ENCODE measurements at regions not wholly inside any gene's neighbourhood (a gene's known extent, or its start where the extent isn't known, plus 50 kb on each side); places are given as distances from the start of the nearest gene placed in this dataset.

- DNase-seq (ENCODE audit: low read depth, low spot score), result no peak
- in situ Hi-C loops (cut with HindIII; ENCODE audit: low pct_unique_long_range_greater_than_20kb, low sequenced_read_pairs), result no loop called here
These were observed 62.2 kb upstream of the MRPS22 start for GRCh38 chr3:139281522-139282196.

GRCh38 chr3:139283301-139283700 lies 60.5 kb upstream of the MRPS22 start:
- in situ Hi-C loops (cut with HindIII; ENCODE audit: low pct_unique_long_range_greater_than_20kb, low sequenced_read_pairs), result no loop called here
- DNase-seq (ENCODE audit: low read depth, low spot score), result no peak

- DNase-seq (ENCODE audit: low read depth, low spot score), result no peak
These were observed 59.6 kb upstream of the MRPS22 start for GRCh38 chr3:139284221-139284620.

GRCh38 chr3:139285691-139286090 lies 58.1 kb upstream of the MRPS22 start:
- in situ Hi-C loops (cut with HindIII; ENCODE audit: low pct_unique_long_range_greater_than_20kb, low sequenced_read_pairs), result no loop called here
- no peak for DNase-seq (ENCODE audit: low read depth, low spot score)

More at GRCh38 chr3:139284221-139284620, 59.6 kb upstream of the MRPS22 start:
- in situ Hi-C loops (cut with HindIII; ENCODE audit: low pct_unique_long_range_greater_than_20kb, low sequenced_read_pairs), result no loop called here

GRCh38 chr3:139286241-139286640 lies 57.6 kb upstream of the MRPS22 start:
- DNase-seq (ENCODE audit: low read depth, low spot score), result no peak
- in situ Hi-C loops (cut with HindIII; ENCODE audit: low pct_unique_long_range_greater_than_20kb, low sequenced_read_pairs), result no loop called here

- no peak for DNase-seq (ENCODE audit: low read depth, low spot score)
- in situ Hi-C loops (cut with HindIII; ENCODE audit: low pct_unique_long_range_greater_than_20kb, low sequenced_read_pairs), result no loop called here
These were observed 57.0 kb upstream of the MRPS22 start for GRCh38 chr3:139286825-139287224.

GRCh38 chr3:139287557-139287956 lies 56.3 kb upstream of the MRPS22 start:
- DNase-seq (ENCODE audit: low read depth, low spot score), result no peak
- in situ Hi-C loops (cut with HindIII; ENCODE audit: low pct_unique_long_range_greater_than_20kb, low sequenced_read_pairs), result no loop called here

- in situ Hi-C loops (cut with HindIII; ENCODE audit: low pct_unique_long_range_greater_than_20kb, low sequenced_read_pairs), result no loop called here
- no peak for DNase-seq (ENCODE audit: low read depth, low spot score)
These were observed 55.5 kb upstream of the MRPS22 start for GRCh38 chr3:139288266-139288821.

GRCh38 chr3:139289860-139290524 lies 53.8 kb upstream of the MRPS22 start:
- in situ Hi-C loops (cut with HindIII; ENCODE audit: low pct_unique_long_range_greater_than_20kb, low sequenced_read_pairs), result no loop called here
- DNase-seq (ENCODE audit: low read depth, low spot score), result no peak

GRCh38 chr3:139291276-139292051 lies 52.4 kb upstream of the MRPS22 start:
- in situ Hi-C loops (cut with HindIII; ENCODE audit: low pct_unique_long_range_greater_than_20kb, low sequenced_read_pairs), result no loop called here
- no peak for DNase-seq (ENCODE audit: low read depth, low spot score)

- no peak for DNase-seq (ENCODE audit: low read depth, low spot score)
These were observed 51.6 kb upstream of the MRPS22 start for GRCh38 chr3:139292192-139292591.

GRCh38 chr3:139292711-139293664 lies 50.8 kb upstream of the MRPS22 start:
- in situ Hi-C loops (cut with HindIII; ENCODE audit: low pct_unique_long_range_greater_than_20kb, low sequenced_read_pairs), result no loop called here
- peak; percentile 30 for DNase-seq (ENCODE audit: low read depth, low spot score)

More at GRCh38 chr3:139292192-139292591, 51.6 kb upstream of the MRPS22 start:
- in situ Hi-C loops (cut with HindIII; ENCODE audit: low pct_unique_long_range_greater_than_20kb, low sequenced_read_pairs), result no loop called here

GRCh38 chr3:139293665-139294023 lies 50.2 kb upstream of the MRPS22 start:
- in situ Hi-C loops (cut with HindIII; ENCODE audit: low pct_unique_long_range_greater_than_20kb, low sequenced_read_pairs), result no loop called here
- no peak for DNase-seq (ENCODE audit: low read depth, low spot score)
